Gastrocnemius medialis (tissue), 4 donors: ENCODE measurements at regions not wholly inside any gene's neighbourhood (a gene's known extent, or its start where the extent isn't known, plus 50 kb on each side); places are given as distances from the start of the nearest gene placed in this dataset.
"Not testable (repeated sequence)": the region's sequence is repeated elsewhere in the genome, so short reads cannot be mapped to it uniquely, and the experiment has no call there.

Source experiments
- ATAC-seq, 2 donors: fragments of 150-250 bp; one replicate each; pipeline ENCODE4 v1.9.1; 2016
- DNase-seq, 2 donors: peaks; one replicate each; pipeline ENCODE4 v3.0.0-alpha.2; 2019
- H3K27ac ChIP-seq, 4 donors: fragments of 200-600 bp; sonication (generic); 1 replicate in 1 of 4; 2 replicates in 3 of 4; pipeline ENCODE4 v1.5.1; 2016 to 2018; ENCODE audit warnings: mild to moderate bottlenecking in 2 of 4, moderate library complexity in 1 of 4
- H3K27me3 ChIP-seq, 3 donors: fragments of 200-600 bp; sonication (generic) in 2 of 3; 1 replicate in 1 of 3; 2 replicates in 2 of 3; pipeline versions ENCODE4 v1.5.1 to v1.6.0; 2016 to 2019; ENCODE audit warnings: mild to moderate bottlenecking in 1 of 3, moderate library complexity in 1 of 3
- H3K36me3 ChIP-seq, 2 donors: fragments of 200-600 bp; sonication (generic) in 1 of 2; one replicate each; pipeline ENCODE4 v1.5.1; 2017 to 2018
- H3K4me1 ChIP-seq, 2 donors: fragments of 200-600 bp; sonication (generic) in 1 of 2; one replicate each; pipeline ENCODE4 v1.5.1; 2016 to 2017; ENCODE audit warnings: mild to moderate bottlenecking in 2 of 2
- H3K4me3 ChIP-seq, 4 donors: fragments of 200-600 bp; sonication (generic) in 3 of 4; 1 replicate in 1 of 4; 2 replicates in 3 of 4; pipeline ENCODE4 v1.5.1; 2016 to 2019; ENCODE audit warnings: mild to moderate bottlenecking in 2 of 4
- H3K9me3 ChIP-seq, 3 donors: fragments of 200-600 bp; sonication (generic) in 2 of 3; 1 replicate in 1 of 3; 2 replicates in 2 of 3; pipeline ENCODE4 v1.5.1; 2016 to 2019
- CTCF ChIP-seq, 5 experiments: fragments of 450-650 bp in 3 of 5; fragments of 200-600 bp in 2 of 5; sonication (generic) in 2 of 5; IDR thresholded peaks in 4 of 5; conservative IDR thresholded peaks in 1 of 5; 1 replicate in 4 of 5; 2 replicates in 1 of 5; pipeline ENCODE4 v1.5.1; 2016 to 2019; ENCODE audit warnings: antibody characterized with exemption in 5 of 5, mild to moderate bottlenecking in 3 of 5, moderate library complexity in 3 of 5
- POLR2A ChIP-seq, 2 donors: fragments of 450-650 bp; IDR thresholded peaks; one replicate each; pipeline ENCODE4 v1.6.1; 2017; ENCODE audit warnings: antibody characterized with exemption in 2 of 2, mild to moderate bottlenecking in 2 of 2, moderate library complexity in 2 of 2
- in situ Hi-C, 4 donors: fragments of 200-750 bp; cut with MboI; loops; one replicate each; pipeline versions ENCODE4 v1.15.0 to v1.8.0; 2017; ENCODE audit warnings: low sequenced_read_pairs in 4 of 4
- intact Hi-C: fragments of 100-400 bp; cut with DNase I; formaldehyde crosslinking; loops from one replicate; pipeline ENCODE4 v1.15.1; 2023; ENCODE audit warnings: low total_unique reads

GRCh38 chrX:13188731-13189309 lies 131.0 kb downstream of the ATXN3L start:
- intact Hi-C loops (no loop called here), in situ Hi-C loops (no loop called here)
- Histone ChIP-seq H3K36me3 (no peaks in the 10 kb centered on the region), H3K27ac (no peak overlapping the region), H3K4me3 (no peak overlapping the region), H3K27me3 (no peaks in the 10 kb centered on the region), H3K9me3 (no peaks in the 10 kb centered on the region), H3K4me1 (no peaks in the 10 kb centered on the region)
- ATAC-seq (no peak), DNase-seq (no peak)
- TF ChIP-seq POLR2A (IDR thresholded peaks at IDR 0.05) (no peak), CTCF (IDR thresholded peaks at IDR 0.05 in 4 of 5, conservative IDR thresholded peaks at IDR 0.05 in 1 of 5) (no peak)

DNA sequence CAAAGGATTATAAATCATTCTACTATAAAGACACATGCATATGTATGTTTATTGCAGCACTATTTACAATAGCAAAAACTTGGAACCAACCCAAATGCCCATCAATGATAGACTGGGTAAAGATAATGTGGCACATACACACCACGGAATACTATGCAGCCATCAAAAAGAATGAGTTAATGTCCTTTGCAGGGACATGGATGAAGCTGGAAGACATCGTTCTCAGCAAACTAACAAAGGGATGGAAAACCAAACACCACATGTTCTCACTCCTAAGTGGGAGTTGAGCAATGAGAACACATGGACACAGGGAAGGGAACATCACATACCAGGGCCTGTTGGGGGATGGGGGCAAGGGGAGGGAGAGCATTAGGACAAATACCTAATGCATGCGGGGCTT lies 133.2 kb downstream of the ATXN3L start:
- H3K9me3 ChIP-seq, H3K4me1 ChIP-seq, H3K27me3 ChIP-seq, in situ Hi-C loops, H3K27ac ChIP-seq, DNase-seq, H3K4me3 ChIP-seq, ATAC-seq, intact Hi-C loops, H3K36me3 ChIP-seq: not testable (repeated sequence)

GRCh38 chrX:13180807-13181206 lies 136.4 kb upstream of the FAM9C start:
- no peaks in the 10 kb centered on the region for H3K4me1 ChIP-seq
- in situ Hi-C loops (no loop called here), intact Hi-C loops (no loop called here)
- no peaks in the 10 kb centered on the region for H3K36me3 ChIP-seq
- ATAC-seq = no peak
- H3K27ac ChIP-seq = no peak overlapping the region
- H3K4me3 ChIP-seq = no peak overlapping the region
- H3K27me3 ChIP-seq = no peaks in the 10 kb centered on the region
- TF ChIP-seq CTCF (IDR thresholded peaks at IDR 0.05 in 4 of 5, conservative IDR thresholded peaks at IDR 0.05 in 1 of 5) (no peak), POLR2A (IDR thresholded peaks at IDR 0.05) (no peak)
- no peaks in the 10 kb centered on the region for H3K9me3 ChIP-seq
- DNase-seq = no peak

- intact Hi-C loops (no loop called here), in situ Hi-C loops (no loop called here)
- Histone ChIP-seq H3K9me3 (no peaks in the 10 kb centered on the region), H3K4me3 (no peak overlapping the region), H3K36me3 (no peaks in the 10 kb centered on the region), H3K27me3 (no peaks in the 10 kb centered on the region), H3K4me1 (no peaks in the 10 kb centered on the region), H3K27ac (no peak overlapping the region)
- DNase-seq (no peak), ATAC-seq (no peak)
- TF ChIP-seq CTCF (IDR thresholded peaks at IDR 0.05 in 4 of 5, conservative IDR thresholded peaks at IDR 0.05 in 1 of 5) (no peak), POLR2A (IDR thresholded peaks at IDR 0.05) (no peak)
Measured at GRCh38 chrX:13179586-13179985, 135.2 kb upstream of the FAM9C start.

DNA sequence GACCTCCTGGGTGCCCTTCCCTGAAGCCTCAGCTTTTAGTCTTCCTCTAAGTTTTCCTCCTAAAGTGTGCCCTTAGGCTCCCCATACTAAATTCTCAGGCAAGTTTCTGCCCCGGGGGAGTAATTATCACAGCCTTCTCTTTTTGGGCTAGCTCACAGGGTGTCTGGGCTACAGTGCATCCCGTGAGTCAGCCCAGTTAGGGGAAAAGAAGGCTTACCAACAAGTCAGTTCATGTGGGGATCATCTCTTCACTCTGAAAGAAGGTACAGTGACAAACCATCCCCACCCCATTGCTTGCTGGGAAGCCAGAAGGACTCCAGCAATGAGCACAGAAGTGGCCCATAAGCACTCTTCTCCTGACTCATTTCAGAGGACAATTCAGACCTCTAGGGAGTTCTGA lies 134.7 kb upstream of the FAM9C start:
- Histone ChIP-seq H3K27me3 (no peaks in the 10 kb centered on the region), H3K27ac (no peak overlapping the region), H3K9me3 (no peaks in the 10 kb centered on the region), H3K4me1 (no peaks in the 10 kb centered on the region), H3K36me3 (no peaks in the 10 kb centered on the region), H3K4me3 (no peak overlapping the region)
- no peak for ATAC-seq
- intact Hi-C loops = no loop called here
- no peak for TF ChIP-seq CTCF (IDR thresholded peaks at IDR 0.05 in 4 of 5, conservative IDR thresholded peaks at IDR 0.05 in 1 of 5)
- TF ChIP-seq POLR2A (IDR thresholded peaks at IDR 0.05) = no peak
- in situ Hi-C loops = no loop called here
- DNase-seq = no peak
